HepG2 (cell line): ENCODE measurements at regions not wholly inside any gene's neighbourhood (a gene's known extent, or its start where the extent isn't known, plus 50 kb on each side); places are given as distances from the start of the nearest gene placed in this dataset.

Source experiments
- ATAC-seq: fragments of 200-7000 bp; cut with Tn5 transposase; 3 replicates; pipeline ENCODE4 v1.9.1; 2020; ENCODE audit warnings: mild to moderate bottlenecking, moderate library complexity
- BruUV-seq: library from RNA; stranded (reverse); fragments of 400-500 nt; replicated peaks from 2 replicates; lab custom pipeline; 2021; lab: Mats Ljungman, UMichigan
- CTCF ChIA-PET: fragments of 300-600 bp; formaldehyde crosslinking; extraction: SDS; loops from one replicate; lab custom pipeline; 2021; ENCODE audit warnings: low total read pairs, inconsistent platforms, low intra/inter-chr PET ratio; lab: Yijun Ruan, JAX
- POLR2A ChIA-PET: fragments of 350-600 bp; sonication (Branson Sonifier 250); formaldehyde crosslinking; loops from one replicate; lab custom pipeline; 2020; ENCODE audit warnings: antibody characterized with exemption, inconsistent platforms; lab: Yijun Ruan, JAX
- DNase-seq: peaks from one replicate; pipeline ENCODE4 v3.0.0-alpha.2; 2015; ENCODE audit warnings: low spot score
- FAIRE-seq: peaks from 3 replicates; lab custom pipeline; 2011; peaks lifted over from hg19 to GRCh38; lab: Jason Lieb, UNC
- H2AFZ ChIP-seq: one replicate; pipeline ENCODE4 v1.6.1; 2011; ENCODE audit warnings: low read length, inconsistent platforms
- H3K27ac ChIP-seq: fragments of 300-600 bp; 3 replicates; pipeline ENCODE4 v1.8.0; 2011; ENCODE audit warnings: mixed run types, mild to moderate bottlenecking, mixed read lengths, low read length, inconsistent platforms; ENCODE audit not compliant: insufficient read depth; ENCODE audit errors: extremely low read length
- H3K27me3 ChIP-seq, 2 experiments: fragments of 200-600 bp in 1 of 2; 2 replicates in 1 of 2; 3 replicates in 1 of 2; pipeline versions ENCODE4 v1.6.0 to v1.8.0; 2011; ENCODE audit warnings: low read length in 2 of 2, mild to moderate bottlenecking in 2 of 2, moderate library complexity in 2 of 2, inconsistent platforms in 1 of 2; ENCODE audit not compliant: insufficient read depth in 2 of 2, control insufficient read depth in 1 of 2
- H3K36me3 ChIP-seq, 2 experiments: fragments of 200-600 bp in 1 of 2; replicated peaks in 1 of 2; 2 replicates in 1 of 2; 3 replicates in 1 of 2; pipeline versions ENCODE4 v1.5.1 to v1.8.0; 2011; ENCODE audit warnings: low read length in 2 of 2, inconsistent platforms in 1 of 2; ENCODE audit not compliant: insufficient read depth in 2 of 2, control insufficient read depth in 1 of 2
- H3K4me1 ChIP-seq: 2 replicates; pipeline ENCODE4 v1.5.1; 2012; ENCODE audit warnings: low read length, inconsistent platforms; ENCODE audit not compliant: insufficient read depth
- H3K4me2 ChIP-seq: 2 replicates; pipeline ENCODE4 v1.6.0; 2011; ENCODE audit warnings: low read depth, low read length, inconsistent platforms
- H3K4me3 ChIP-seq, 3 experiments: fragments of 200-600 bp in 1 of 3; sonication (generic), shearing (Covaris generic) in 1 of 3; replicated peaks in 1 of 3; 2 replicates each; pipeline ENCODE4 v1.5.1; 2011 to 2016; ENCODE audit warnings: low read length in 3 of 3, inconsistent platforms in 2 of 3, low read depth in 2 of 3, mild to moderate bottlenecking in 2 of 3, control low read depth in 1 of 3, mixed read lengths in 1 of 3; ENCODE audit not compliant: insufficient read depth in 1 of 3
- H3K79me2 ChIP-seq: one replicate; pipeline ENCODE4 v1.6.1; 2011; ENCODE audit warnings: low read length, inconsistent platforms; ENCODE audit not compliant: insufficient read depth
- H3K9ac ChIP-seq: 2 replicates; pipeline ENCODE4 v1.6.0; 2011; ENCODE audit warnings: mild to moderate bottlenecking, low read depth, low read length, inconsistent platforms; ENCODE audit not compliant: insufficient read depth
- H3K9me3 ChIP-seq: 2 replicates; pipeline ENCODE4 v1.5.1; 2012; ENCODE audit warnings: mild to moderate bottlenecking, low read length
- H4K20me1 ChIP-seq: 2 replicates; pipeline ENCODE4 v1.6.0; 2011; ENCODE audit warnings: inconsistent platforms, mild to moderate bottlenecking, low read length, moderate library complexity; ENCODE audit not compliant: insufficient read depth
- CCAR2 ChIP-seq: fragments of 200-400 bp; formaldehyde crosslinking; optimal IDR thresholded peaks from 2 replicates; pipeline ENCODE3; 2018; ENCODE audit warnings: low read depth, mild to moderate bottlenecking, low read length, moderate library complexity
- CEBPB ChIP-seq: IDR thresholded peaks from 2 replicates; pipeline ENCODE4 v1.6.1; 2011; ENCODE audit warnings: low read depth, low read length, improper control_type of control experiment, borderline replicate concordance
- EEA1 ChIP-seq: sonication (generic); formaldehyde crosslinking; IDR thresholded peaks from 2 replicates; pipeline ENCODE4 v1.5.1; 2020; ENCODE audit warnings: mild to moderate bottlenecking, missing genetic modification reagents, borderline replicate concordance
- HIVEP1 ChIP-seq: sonication (generic); formaldehyde crosslinking; IDR thresholded peaks from 2 replicates; pipeline ENCODE4 v1.4.0; 2020; ENCODE audit warnings: mild to moderate bottlenecking, missing genetic modification reagents
- HNF4A ChIP-seq: sonication (generic); formaldehyde crosslinking; IDR thresholded peaks from 2 replicates; pipeline ENCODE4 v1.4.0; 2020; ENCODE audit warnings: missing genetic modification reagents
- KDM5B ChIP-seq: sonication (generic); formaldehyde crosslinking; IDR thresholded peaks from 2 replicates; pipeline ENCODE4 v1.4.0; 2020; ENCODE audit warnings: missing genetic modification reagents, mild to moderate bottlenecking, borderline replicate concordance
- MBNL3 ChIP-seq: fragments of 250-450 bp; sonication (Bioruptor Pico); conservative IDR thresholded peaks from 2 replicates; pipeline ENCODE4 v1.8.0; 2022; ENCODE audit warnings: mild to moderate bottlenecking, inconsistent platforms
- ZNF101 ChIP-seq: sonication (generic); formaldehyde crosslinking; IDR thresholded peaks from 2 replicates; pipeline ENCODE4 v1.4.0; 2020; ENCODE audit warnings: mild to moderate bottlenecking, low read depth, missing genetic modification reagents, borderline replicate concordance
- ZNF335 ChIP-seq: sonication (generic); formaldehyde crosslinking; IDR thresholded peaks from 2 replicates; pipeline ENCODE4 v1.4.0; 2020; ENCODE audit warnings: missing genetic modification reagents
- ZNF556 ChIP-seq: sonication (generic); formaldehyde crosslinking; IDR thresholded peaks from 2 replicates; pipeline ENCODE4 v1.4.0; 2020; ENCODE audit warnings: mild to moderate bottlenecking, missing genetic modification reagents, borderline replicate concordance
- in situ Hi-C: cut with HindIII; loops from 2 replicates; pipeline ENCODE4 v1.10.0; 2017; ENCODE audit warnings: low pct_unique_long_range_greater_than_20kb; ENCODE audit not compliant: extremely low pct_ligation_motif_present
- intact Hi-C: fragments of 100-400 bp; cut with micrococcal nuclease; formaldehyde crosslinking; loops from one replicate; pipeline ENCODE4 v1.10.0; 2022; ENCODE audit not compliant: unreplicated experiment
- TF ChIP-seq, protein P1 (sequence below): sonication (generic); formaldehyde crosslinking; IDR thresholded peaks from 2 replicates; pipeline ENCODE4 v1.4.0; 2020; ENCODE audit warnings: missing genetic modification reagents, mild to moderate bottlenecking, borderline replicate concordance
- TF ChIP-seq, protein P2 (sequence below): sonication (generic); formaldehyde crosslinking; IDR thresholded peaks from 2 replicates; pipeline ENCODE4 v1.8.0; 2023; ENCODE audit warnings: mild to moderate bottlenecking, missing genetic modification reagents
- TF ChIP-seq, protein P3 (sequence below): IDR thresholded peaks from 2 replicates; pipeline ENCODE4 v1.6.1; 2016; ENCODE audit warnings: low read depth, missing genetic modification reagents, missing compliant biosample characterization

DNA sequence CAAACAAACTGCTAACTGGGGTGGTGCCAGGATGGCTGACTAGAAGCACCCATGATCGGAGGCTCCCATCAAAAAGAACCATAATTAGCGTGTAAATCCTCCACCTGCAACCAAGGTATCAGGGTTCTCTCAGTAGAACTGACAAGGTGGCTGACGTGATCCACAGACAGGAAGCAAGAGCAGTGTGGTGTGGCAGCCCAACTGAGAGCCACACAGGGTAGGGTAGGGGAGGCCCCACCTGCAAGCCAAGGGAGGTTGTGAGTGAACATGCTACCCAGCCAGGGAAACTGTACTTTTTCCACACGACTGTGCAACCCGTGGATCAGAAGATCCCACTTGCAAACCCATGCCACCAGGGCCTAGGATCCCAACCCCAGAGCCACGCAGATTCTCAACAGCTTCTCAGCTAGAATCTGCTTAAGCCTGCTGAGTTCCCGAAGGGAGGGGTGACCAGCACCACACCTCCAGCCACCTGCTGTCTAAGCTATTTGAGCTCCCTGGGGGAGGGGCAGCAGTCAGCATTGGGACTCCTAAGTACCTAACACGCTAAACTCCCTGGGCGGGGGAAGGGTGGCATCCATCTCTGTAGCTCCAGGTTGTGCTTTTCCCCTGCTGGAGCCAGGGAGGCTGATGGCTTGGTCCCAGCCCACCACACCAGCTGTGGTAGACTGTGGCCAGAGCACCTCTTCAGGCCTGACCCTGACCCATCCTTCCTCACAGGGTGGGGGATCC lies 425.1 kb downstream of the GPM6A start (continued):
- TF ChIP-seq, protein P1, sequence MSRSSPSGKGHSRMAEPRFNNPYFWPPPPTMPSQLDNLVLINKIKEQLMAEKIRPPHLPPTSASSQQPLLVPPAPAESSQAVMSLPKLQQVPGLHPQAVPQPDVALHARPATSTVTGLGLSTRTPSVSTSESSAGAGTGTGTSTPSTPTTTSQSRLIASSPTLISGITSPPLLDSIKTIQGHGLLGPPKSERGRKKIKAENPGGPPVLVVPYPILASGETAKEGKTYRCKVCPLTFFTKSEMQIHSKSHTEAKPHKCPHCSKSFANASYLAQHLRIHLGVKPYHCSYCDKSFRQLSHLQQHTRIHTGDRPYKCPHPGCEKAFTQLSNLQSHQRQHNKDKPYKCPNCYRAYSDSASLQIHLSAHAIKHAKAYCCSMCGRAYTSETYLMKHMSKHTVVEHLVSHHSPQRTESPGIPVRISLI (CRISPR knock-in tag): no peak
- TF ChIP-seq CCAR2 (no peak), HIVEP1 (CRISPR knock-in tag) (no peak), KDM5B (no peak), ZNF335 (no peak), HNF4A (no peak), EEA1 (no peak), CEBPB (no peak), ZNF556 (no peak)
- TF ChIP-seq, all 625 proteins: peak for 0

DNA sequence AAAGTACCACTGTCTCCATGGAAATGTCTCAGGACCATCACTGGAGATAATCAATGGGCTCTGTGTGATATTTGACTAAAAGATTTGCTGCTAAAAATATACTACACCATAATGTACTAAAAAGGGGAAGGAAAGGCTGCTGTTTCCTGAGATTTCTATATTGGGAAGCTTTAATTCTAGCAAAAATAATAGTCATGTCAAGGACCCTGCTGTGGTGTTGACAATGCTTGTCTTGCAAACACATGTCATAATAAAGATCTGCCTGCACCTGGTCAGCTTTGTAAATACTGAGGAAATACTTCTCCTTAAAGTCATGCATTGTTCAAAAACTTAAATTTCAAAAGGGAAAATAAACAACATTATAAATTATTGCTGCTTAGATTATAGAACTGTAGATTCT lies 417.9 kb downstream of the GPM6A start:
- Histone ChIP-seq H3K27me3 (no peaks in the 10 kb centered on the region), H3K9me3 (peaks cover 33% of the 10 kb centered on the region), H3K27ac (no peak overlapping the region), H3K9ac (no peak overlapping the region), H2AFZ (no peak overlapping the region), H3K79me2 (no peaks in the 10 kb centered on the region), H3K36me3 (no peaks in the 10 kb centered on the region), H3K4me2 (no peak overlapping the region), H3K4me3 (no peak overlapping the region), H3K4me1 (no peaks in the 10 kb centered on the region), H4K20me1 (no peaks in the 10 kb centered on the region)
- FAIRE-seq: no peak
- ChIA-PET POLR2A (no interaction called here), CTCF (no interaction called here)
- DNase-seq: no peak
- in situ Hi-C loops (no loop called here), intact Hi-C loops (no loop called here)
- no TSS peak for BruUV-seq
- ATAC-seq: no peak
- TF ChIP-seq ZNF101 (CRISPR knock-in tag) (no peak), MBNL3 (no peak)
- TF ChIP-seq, protein P2, sequence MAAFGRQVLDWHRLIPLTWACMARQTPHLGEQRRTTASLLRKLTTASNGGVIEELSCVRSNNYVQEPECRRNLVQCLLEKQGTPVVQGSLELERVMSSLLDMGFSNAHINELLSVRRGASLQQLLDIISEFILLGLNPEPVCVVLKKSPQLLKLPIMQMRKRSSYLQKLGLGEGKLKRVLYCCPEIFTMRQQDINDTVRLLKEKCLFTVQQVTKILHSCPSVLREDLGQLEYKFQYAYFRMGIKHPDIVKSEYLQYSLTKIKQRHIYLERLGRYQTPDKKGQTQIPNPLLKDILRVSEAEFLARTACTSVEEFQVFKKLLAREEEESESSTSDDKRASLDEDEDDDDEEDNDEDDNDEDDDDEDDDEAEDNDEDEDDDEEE (CRISPR knock-in tag): no peak
- TF ChIP-seq, protein P3, sequence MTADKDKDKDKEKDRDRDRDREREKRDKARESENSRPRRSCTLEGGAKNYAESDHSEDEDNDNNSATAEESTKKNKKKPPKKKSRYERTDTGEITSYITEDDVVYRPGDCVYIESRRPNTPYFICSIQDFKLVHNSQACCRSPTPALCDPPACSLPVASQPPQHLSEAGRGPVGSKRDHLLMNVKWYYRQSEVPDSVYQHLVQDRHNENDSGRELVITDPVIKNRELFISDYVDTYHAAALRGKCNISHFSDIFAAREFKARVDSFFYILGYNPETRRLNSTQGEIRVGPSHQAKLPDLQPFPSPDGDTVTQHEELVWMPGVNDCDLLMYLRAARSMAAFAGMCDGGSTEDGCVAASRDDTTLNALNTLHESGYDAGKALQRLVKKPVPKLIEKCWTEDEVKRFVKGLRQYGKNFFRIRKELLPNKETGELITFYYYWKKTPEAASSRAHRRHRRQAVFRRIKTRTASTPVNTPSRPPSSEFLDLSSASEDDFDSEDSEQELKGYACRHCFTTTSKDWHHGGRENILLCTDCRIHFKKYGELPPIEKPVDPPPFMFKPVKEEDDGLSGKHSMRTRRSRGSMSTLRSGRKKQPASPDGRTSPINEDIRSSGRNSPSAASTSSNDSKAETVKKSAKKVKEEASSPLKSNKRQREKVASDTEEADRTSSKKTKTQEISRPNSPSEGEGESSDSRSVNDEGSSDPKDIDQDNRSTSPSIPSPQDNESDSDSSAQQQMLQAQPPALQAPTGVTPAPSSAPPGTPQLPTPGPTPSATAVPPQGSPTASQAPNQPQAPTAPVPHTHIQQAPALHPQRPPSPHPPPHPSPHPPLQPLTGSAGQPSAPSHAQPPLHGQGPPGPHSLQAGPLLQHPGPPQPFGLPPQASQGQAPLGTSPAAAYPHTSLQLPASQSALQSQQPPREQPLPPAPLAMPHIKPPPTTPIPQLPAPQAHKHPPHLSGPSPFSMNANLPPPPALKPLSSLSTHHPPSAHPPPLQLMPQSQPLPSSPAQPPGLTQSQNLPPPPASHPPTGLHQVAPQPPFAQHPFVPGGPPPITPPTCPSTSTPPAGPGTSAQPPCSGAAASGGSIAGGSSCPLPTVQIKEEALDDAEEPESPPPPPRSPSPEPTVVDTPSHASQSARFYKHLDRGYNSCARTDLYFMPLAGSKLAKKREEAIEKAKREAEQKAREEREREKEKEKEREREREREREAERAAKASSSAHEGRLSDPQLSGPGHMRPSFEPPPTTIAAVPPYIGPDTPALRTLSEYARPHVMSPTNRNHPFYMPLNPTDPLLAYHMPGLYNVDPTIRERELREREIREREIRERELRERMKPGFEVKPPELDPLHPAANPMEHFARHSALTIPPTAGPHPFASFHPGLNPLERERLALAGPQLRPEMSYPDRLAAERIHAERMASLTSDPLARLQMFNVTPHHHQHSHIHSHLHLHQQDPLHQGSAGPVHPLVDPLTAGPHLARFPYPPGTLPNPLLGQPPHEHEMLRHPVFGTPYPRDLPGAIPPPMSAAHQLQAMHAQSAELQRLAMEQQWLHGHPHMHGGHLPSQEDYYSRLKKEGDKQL (CRISPR knock-in tag): no peak
